GM12878 (cell line): ENCODE measurements at regions not wholly inside any gene's neighbourhood (a gene's known extent, or its start where the extent isn't known, plus 50 kb on each side); places are given as distances from the start of the nearest gene placed in this dataset.

Source experiments
- ATAC-seq: fragments of 200-7000 bp; cut with Tn5 transposase; 3 replicates; pipeline ENCODE4 v1.9.1; 2020; ENCODE audit warnings: mild to moderate bottlenecking, moderate library complexity
- BruUV-seq: library from RNA; stranded (reverse); fragments of 400-500 nt; replicated peaks from 2 replicates; lab custom pipeline; 2021; lab: Mats Ljungman, UMichigan
- CTCF ChIA-PET: fragments of 300-600 bp; sonication (Branson Sonifier 250); formaldehyde crosslinking; extraction: SDS; loops from one replicate; lab custom pipeline; 2021; ENCODE audit warnings: inconsistent platforms; lab: Yijun Ruan, JAX
- POLR2A ChIA-PET: fragments of 350-600 bp; formaldehyde crosslinking; extraction: SDS; loops from one replicate; lab custom pipeline; 2021; ENCODE audit warnings: inconsistent platforms; lab: Charles Lee
- RAD21 ChIA-PET: fragments of 300-600 bp; sonication (Branson Sonifier 250); formaldehyde crosslinking; loops from one replicate; lab custom pipeline; 2023; ENCODE audit warnings: antibody characterized with exemption; ENCODE audit not compliant: unreplicated experiment; lab: Charles Lee
- SMC1A ChIA-PET: fragments of 300-600 bp; sonication (Branson Sonifier 250); formaldehyde crosslinking; loops from one replicate; lab custom pipeline; 2023; ENCODE audit not compliant: unreplicated experiment, uncharacterized antibody; lab: Charles Lee
- DNase-seq: peaks from one replicate; pipeline ENCODE4 v3.0.0-alpha.2; 2011; ENCODE audit warnings: low read depth, low spot score
- FAIRE-seq: peaks from 3 replicates; lab custom pipeline; 2011; peaks lifted over from hg19 to GRCh38; lab: Jason Lieb, UNC
- H2AFZ ChIP-seq: 2 replicates; pipeline ENCODE4 v1.6.0; 2011; ENCODE audit warnings: low read depth, low read length, control low read depth; ENCODE audit not compliant: control insufficient read depth
- H3K27ac ChIP-seq: 2 replicates; pipeline ENCODE4 v1.5.1; 2011; ENCODE audit warnings: control low read depth; ENCODE audit not compliant: control insufficient read depth, insufficient read depth
- H3K27me3 ChIP-seq, 2 experiments: replicated peaks in 1 of 2; 2 replicates each; pipeline versions ENCODE4 v1.6.0 to v1.6.1; 2011; ENCODE audit warnings: low read length in 1 of 2; ENCODE audit not compliant: control insufficient read depth in 2 of 2, insufficient read depth in 2 of 2
- H3K36me3 ChIP-seq, 2 experiments: 2 replicates each; pipeline ENCODE4 v1.5.1; 2011; ENCODE audit warnings: low read length in 1 of 2; ENCODE audit not compliant: control insufficient read depth in 2 of 2, insufficient read depth in 2 of 2
- H3K4me1 ChIP-seq: 2 replicates; pipeline ENCODE4 v1.6.1; 2011; ENCODE audit warnings: mild to moderate bottlenecking, low read length, moderate library complexity, mixed read lengths; ENCODE audit not compliant: control insufficient read depth, insufficient read depth
- H3K4me2 ChIP-seq: 2 replicates; pipeline ENCODE4 v1.6.0; 2011; ENCODE audit warnings: control low read depth; ENCODE audit not compliant: control insufficient read depth, insufficient read depth
- H3K4me3 ChIP-seq: fragments of 200-600 bp; sonication (generic); 2 replicates; pipeline ENCODE4 v1.5.1; 2016
- H3K79me2 ChIP-seq: 2 replicates; pipeline ENCODE4 v1.6.0; 2011; ENCODE audit warnings: low read length; ENCODE audit not compliant: control insufficient read depth, insufficient read depth
- H3K9ac ChIP-seq: 2 replicates; pipeline ENCODE4 v1.8.0; 2011; ENCODE audit warnings: low read length, control low read depth, mixed read lengths; ENCODE audit not compliant: control insufficient read depth, insufficient read depth
- H3K9me3 ChIP-seq: replicated peaks from 3 replicates; pipeline ENCODE4 v1.5.1; 2011; ENCODE audit warnings: mild to moderate bottlenecking, low read length; ENCODE audit not compliant: control insufficient read depth, insufficient read depth
- H4K20me1 ChIP-seq: 2 replicates; pipeline ENCODE4 v1.6.0; 2011; ENCODE audit not compliant: control insufficient read depth, insufficient read depth
- BMI1 ChIP-seq: fragments of 450-650 bp; IDR thresholded peaks from 2 replicates; pipeline ENCODE4 v1.6.1; 2016; ENCODE audit warnings: mild to moderate bottlenecking, moderate library complexity, borderline replicate concordance
- CEBPB ChIP-seq, 2 experiments: fragments of 150-350 bp in 1 of 2; IDR thresholded peaks; 2 replicates each; pipeline ENCODE4 v1.6.1; 2012 to 2014; ENCODE audit warnings: low read depth in 2 of 2, low read length in 2 of 2, borderline replicate concordance in 1 of 2, inconsistent platforms in 1 of 2
- ESRRA ChIP-seq: IDR thresholded peaks from 2 replicates; pipeline ENCODE4 v1.6.1; 2012; ENCODE audit warnings: mild to moderate bottlenecking, low read length, improper control_type of control experiment
- HDAC6 ChIP-seq: fragments of 200-600 bp; sonication (generic); IDR thresholded peaks from one replicate; pipeline ENCODE4 v1.8.0; 2017; ENCODE audit warnings: antibody characterized with exemption; ENCODE audit not compliant: unreplicated experiment
- IRF4 ChIP-seq: IDR thresholded peaks from 2 replicates; pipeline ENCODE4 v1.6.1; 2011; ENCODE audit warnings: low read depth, low read length
- MTA3 ChIP-seq: IDR thresholded peaks from 2 replicates; pipeline ENCODE4 v1.6.1; 2012; ENCODE audit warnings: low read length, inconsistent platforms, borderline replicate concordance
- MXI1 ChIP-seq: fragments of 150-350 bp; IDR thresholded peaks from 2 replicates; pipeline ENCODE4 v1.6.1; 2011; ENCODE audit warnings: low read depth, mild to moderate bottlenecking, inconsistent platforms, low read length, improper control_type of control experiment
- PAX8 ChIP-seq: fragments of 450-650 bp; IDR thresholded peaks from 2 replicates; pipeline ENCODE4 v1.6.1; 2017; ENCODE audit warnings: mild to moderate bottlenecking, moderate library complexity
- PML ChIP-seq: IDR thresholded peaks from 2 replicates; pipeline ENCODE4 v1.6.1; 2012; ENCODE audit warnings: low read length, inconsistent platforms
- POLR2AphosphoS2 ChIP-seq: IDR thresholded peaks from 2 replicates; pipeline ENCODE4 v1.6.1; 2011; ENCODE audit warnings: low read depth, mild to moderate bottlenecking, low read length, improper control_type of control experiment, moderate library complexity
- SIN3A ChIP-seq: IDR thresholded peaks from 2 replicates; pipeline ENCODE4 v1.6.1; 2012; ENCODE audit warnings: low read depth, low read length, improper control_type of control experiment
- SMAD5 ChIP-seq: IDR thresholded peaks from 2 replicates; pipeline ENCODE4 v1.6.1; 2016; ENCODE audit warnings: antibody characterized with exemption, low read depth
- WGBS: methylation state at CpG from one replicate; pipeline ENCODE4 v1.1.6; 2016; ENCODE audit warnings: low lambda C conversion rate; ENCODE audit not compliant: insufficient replicate concordance, insufficient coverage; ENCODE audit errors: missing lambda C conversion rate; 5-methylcytosine and 5-hydroxymethylcytosine counted together
- in situ Hi-C: fragments of 300-500 bp; cut with MboI; formaldehyde crosslinking; loops from 9 replicates; pipeline ENCODE4 v1.14.3; 2018; ENCODE audit warnings: mixed read lengths
- intact Hi-C: fragments of 100-400 bp; cut with micrococcal nuclease; formaldehyde crosslinking; loops from one replicate; pipeline ENCODE4 v1.14.2; 2022; ENCODE audit not compliant: unreplicated experiment
- TF ChIP-seq, protein P1 (sequence below): fragments of 450-650 bp; conservative IDR thresholded peaks from 2 replicates; pipeline ENCODE4 v1.6.1; 2017; ENCODE audit warnings: mild to moderate bottlenecking, moderate library complexity
- TF ChIP-seq, protein P2 (sequence below): fragments of 450-650 bp; IDR thresholded peaks from 2 replicates; pipeline ENCODE4 v1.6.1; 2014; ENCODE audit warnings: mild to moderate bottlenecking
- TF ChIP-seq, protein P3 (sequence below): fragments of 450-650 bp; IDR thresholded peaks from 2 replicates; pipeline ENCODE4 v1.6.1; 2017; ENCODE audit warnings: antibody characterized with exemption, mild to moderate bottlenecking, moderate library complexity

DNA sequence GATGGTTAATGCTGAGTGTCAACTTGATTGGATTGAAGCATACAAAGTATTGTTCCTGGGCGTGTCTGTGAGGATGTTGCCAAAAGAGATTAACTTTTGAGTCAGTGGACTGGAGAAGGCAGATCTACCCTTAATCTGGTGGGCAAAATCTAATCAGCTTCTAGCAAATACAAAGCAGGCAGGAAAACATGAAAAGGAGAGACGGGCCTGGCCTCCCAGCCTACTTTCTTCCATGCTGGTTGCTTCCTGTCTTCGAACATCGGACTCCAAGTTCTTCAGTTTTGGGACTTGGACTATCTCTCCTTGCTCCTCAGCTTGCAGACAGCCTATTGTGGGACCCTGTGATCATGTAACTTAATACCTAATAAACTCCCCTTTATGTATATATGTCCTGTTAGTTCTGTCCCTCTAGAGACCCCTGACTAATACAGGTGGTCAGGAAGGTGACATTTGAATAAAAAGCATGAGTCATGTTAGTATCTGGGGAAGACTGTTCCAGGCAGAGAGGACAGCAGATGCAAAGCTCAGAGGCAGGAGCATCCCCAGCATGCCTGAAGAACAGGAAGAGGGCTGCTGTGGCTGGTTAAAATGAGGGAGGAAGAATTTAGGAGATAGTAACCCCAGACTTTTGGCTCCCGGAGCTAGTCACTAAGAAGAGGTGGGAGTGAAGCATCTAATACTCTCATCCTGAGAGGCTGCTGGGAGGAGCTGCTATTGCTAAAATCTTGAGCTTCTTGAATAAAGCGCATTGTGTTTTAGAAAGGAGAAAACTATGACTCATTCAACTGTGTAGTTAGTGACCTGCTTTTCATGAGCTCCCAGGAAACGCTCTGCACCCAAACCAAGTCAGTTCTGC lies 207.4 kb upstream of the HES1 start (continued):
- TF ChIP-seq ESRRA (no peak), CEBPB (IDR thresholded peaks at IDR 0.05; ENCODE audit: borderline replicate concordance in 1 of 2, low read depth in 2 of 2, low read length in 2 of 2) (no peak), IRF4 (no peak)
- TF ChIP-seq, protein P1, sequence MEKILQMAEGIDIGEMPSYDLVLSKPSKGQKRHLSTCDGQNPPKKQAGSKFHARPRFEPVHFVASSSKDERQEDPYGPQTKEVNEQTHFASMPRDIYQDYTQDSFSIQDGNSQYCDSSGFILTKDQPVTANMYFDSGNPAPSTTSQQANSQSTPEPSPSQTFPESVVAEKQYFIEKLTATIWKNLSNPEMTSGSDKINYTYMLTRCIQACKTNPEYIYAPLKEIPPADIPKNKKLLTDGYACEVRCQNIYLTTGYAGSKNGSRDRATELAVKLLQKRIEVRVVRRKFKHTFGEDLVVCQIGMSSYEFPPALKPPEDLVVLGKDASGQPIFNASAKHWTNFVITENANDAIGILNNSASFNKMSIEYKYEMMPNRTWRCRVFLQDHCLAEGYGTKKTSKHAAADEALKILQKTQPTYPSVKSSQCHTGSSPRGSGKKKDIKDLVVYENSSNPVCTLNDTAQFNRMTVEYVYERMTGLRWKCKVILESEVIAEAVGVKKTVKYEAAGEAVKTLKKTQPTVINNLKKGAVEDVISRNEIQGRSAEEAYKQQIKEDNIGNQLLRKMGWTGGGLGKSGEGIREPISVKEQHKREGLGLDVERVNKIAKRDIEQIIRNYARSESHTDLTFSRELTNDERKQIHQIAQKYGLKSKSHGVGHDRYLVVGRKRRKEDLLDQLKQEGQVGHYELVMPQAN: no peak
- TF ChIP-seq, all 136 proteins: peak for 0

DNA sequence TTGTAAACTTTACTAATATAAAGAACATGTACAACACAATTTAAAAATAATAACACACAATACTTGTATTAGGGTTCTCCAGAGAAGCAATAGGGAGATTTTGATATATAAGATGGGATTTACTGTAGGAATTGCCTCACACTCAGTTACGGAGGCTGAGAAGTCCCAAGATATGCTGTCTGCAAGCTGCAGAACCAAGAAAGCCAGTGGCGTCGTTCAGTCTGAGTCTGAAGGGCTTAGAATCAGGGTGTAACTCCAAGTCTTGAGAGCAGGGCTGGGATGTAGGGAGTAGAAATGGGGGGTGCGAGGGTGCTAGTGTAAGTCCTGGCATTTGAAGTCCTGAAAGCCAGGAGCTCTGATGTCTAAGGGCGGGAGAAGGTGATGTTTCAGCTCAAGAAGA lies 206.6 kb upstream of the HES1 start:
- WGBS: 59% methylated on average over 5 of the region's 5 CpGs
- in situ Hi-C loops (no loop called here), intact Hi-C loops (no loop called here)
- CTCF ChIA-PET: no interaction called here
- no peak for ATAC-seq
- DNase-seq: no peak
- POLR2A ChIA-PET: no interaction called here
- no peak overlapping the region for H3K9ac ChIP-seq
- RAD21 ChIA-PET: no interaction called here
- SMC1A ChIA-PET: no interaction called here
- no peaks in the 10 kb centered on the region; a peak in 1 of 4 replicates for H3K27me3 ChIP-seq
- no peak overlapping the region for H3K4me3 ChIP-seq
- no peak overlapping the region for H3K4me2 ChIP-seq
- no peak overlapping the region for H2AFZ ChIP-seq
- H3K27ac ChIP-seq: no peak overlapping the region
- H3K36me3 ChIP-seq: no peaks in the 10 kb centered on the region
- BruUV-seq: no TSS peak
- H3K4me1 ChIP-seq: no peaks in the 10 kb centered on the region
- FAIRE-seq: no peak
- H3K79me2 ChIP-seq: no peaks in the 10 kb centered on the region
- no peaks in the 10 kb centered on the region; the same call in 2 of the 3 replicates for H3K9me3 ChIP-seq
- H4K20me1 ChIP-seq: no peaks in the 10 kb centered on the region
- no peak for TF ChIP-seq BMI1
- TF ChIP-seq, protein P2, sequence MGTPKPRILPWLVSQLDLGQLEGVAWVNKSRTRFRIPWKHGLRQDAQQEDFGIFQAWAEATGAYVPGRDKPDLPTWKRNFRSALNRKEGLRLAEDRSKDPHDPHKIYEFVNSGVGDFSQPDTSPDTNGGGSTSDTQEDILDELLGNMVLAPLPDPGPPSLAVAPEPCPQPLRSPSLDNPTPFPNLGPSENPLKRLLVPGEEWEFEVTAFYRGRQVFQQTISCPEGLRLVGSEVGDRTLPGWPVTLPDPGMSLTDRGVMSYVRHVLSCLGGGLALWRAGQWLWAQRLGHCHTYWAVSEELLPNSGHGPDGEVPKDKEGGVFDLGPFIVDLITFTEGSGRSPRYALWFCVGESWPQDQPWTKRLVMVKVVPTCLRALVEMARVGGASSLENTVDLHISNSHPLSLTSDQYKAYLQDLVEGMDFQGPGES: no peak
- no peak for TF ChIP-seq PML
- no peak for TF ChIP-seq SIN3A
- TF ChIP-seq POLR2AphosphoS2: no peak
- no peak for TF ChIP-seq SMAD5
- no peak for TF ChIP-seq MTA3
- TF ChIP-seq CEBPB (IDR thresholded peaks at IDR 0.05; ENCODE audit: borderline replicate concordance in 1 of 2, low read depth in 2 of 2, low read length in 2 of 2): no peak
- no peak for TF ChIP-seq HDAC6
- TF ChIP-seq, protein P3, sequence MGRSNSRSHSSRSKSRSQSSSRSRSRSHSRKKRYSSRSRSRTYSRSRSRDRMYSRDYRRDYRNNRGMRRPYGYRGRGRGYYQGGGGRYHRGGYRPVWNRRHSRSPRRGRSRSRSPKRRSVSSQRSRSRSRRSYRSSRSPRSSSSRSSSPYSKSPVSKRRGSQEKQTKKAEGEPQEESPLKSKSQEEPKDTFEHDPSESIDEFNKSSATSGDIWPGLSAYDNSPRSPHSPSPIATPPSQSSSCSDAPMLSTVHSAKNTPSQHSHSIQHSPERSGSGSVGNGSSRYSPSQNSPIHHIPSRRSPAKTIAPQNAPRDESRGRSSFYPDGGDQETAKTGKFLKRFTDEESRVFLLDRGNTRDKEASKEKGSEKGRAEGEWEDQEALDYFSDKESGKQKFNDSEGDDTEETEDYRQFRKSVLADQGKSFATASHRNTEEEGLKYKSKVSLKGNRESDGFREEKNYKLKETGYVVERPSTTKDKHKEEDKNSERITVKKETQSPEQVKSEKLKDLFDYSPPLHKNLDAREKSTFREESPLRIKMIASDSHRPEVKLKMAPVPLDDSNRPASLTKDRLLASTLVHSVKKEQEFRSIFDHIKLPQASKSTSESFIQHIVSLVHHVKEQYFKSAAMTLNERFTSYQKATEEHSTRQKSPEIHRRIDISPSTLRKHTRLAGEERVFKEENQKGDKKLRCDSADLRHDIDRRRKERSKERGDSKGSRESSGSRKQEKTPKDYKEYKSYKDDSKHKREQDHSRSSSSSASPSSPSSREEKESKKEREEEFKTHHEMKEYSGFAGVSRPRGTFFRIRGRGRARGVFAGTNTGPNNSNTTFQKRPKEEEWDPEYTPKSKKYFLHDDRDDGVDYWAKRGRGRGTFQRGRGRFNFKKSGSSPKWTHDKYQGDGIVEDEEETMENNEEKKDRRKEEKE: no peak
- no peak for TF ChIP-seq PAX8
- TF ChIP-seq MXI1: no peak
